OCI-LY1 (cell line): ENCODE measurements at regions not wholly inside any gene's neighbourhood (a gene's known extent, or its start where the extent isn't known, plus 50 kb on each side); places are given as distances from the start of the nearest gene placed in this dataset.

Source experiments
- H2AFZ ChIP-seq: fragments of 200-600 bp; sonication (generic), shearing (Covaris generic); 2 replicates; pipeline ENCODE4 v1.6.0; 2014; ENCODE audit warnings: antibody characterized with exemption, mild to moderate bottlenecking, low read length
- H3F3A ChIP-seq: fragments of 200-600 bp; sonication (generic), shearing (Covaris generic); 2 replicates; pipeline ENCODE4 v1.6.0; 2014; ENCODE audit warnings: mild to moderate bottlenecking, antibody characterized with exemption, low read length, moderate library complexity; ENCODE audit not compliant: insufficient read depth
- H3K27ac ChIP-seq: fragments of 200-600 bp; sonication (generic); 2 replicates; pipeline ENCODE4 v1.5.1; 2014; ENCODE audit warnings: low read length, mixed run types, mild to moderate bottlenecking, low read depth; ENCODE audit not compliant: poor library complexity, severe bottlenecking
- H3K27me3 ChIP-seq: fragments of 200-600 bp; sonication (generic); 2 replicates; pipeline ENCODE4 v1.6.0; 2014; ENCODE audit warnings: antibody characterized with exemption, mild to moderate bottlenecking, low read length, moderate library complexity; ENCODE audit not compliant: insufficient read depth
- H3K36me3 ChIP-seq: fragments of 200-600 bp; sonication (generic); 2 replicates; pipeline ENCODE4 v1.6.1; 2014; ENCODE audit warnings: mild to moderate bottlenecking, antibody characterized with exemption, low read length, moderate library complexity, mixed read lengths; ENCODE audit not compliant: insufficient read depth
- H3K4me1 ChIP-seq: fragments of 200-600 bp; sonication (generic); 2 replicates; pipeline ENCODE4 v1.5.1; 2014; ENCODE audit warnings: mild to moderate bottlenecking, low read length, moderate library complexity; ENCODE audit not compliant: insufficient read depth, severe bottlenecking
- H3K4me2 ChIP-seq: fragments of 200-600 bp; sonication (generic), shearing (Covaris generic); 2 replicates; pipeline ENCODE4 v1.6.1; 2014; ENCODE audit warnings: low read length
- H3K4me3 ChIP-seq: fragments of 200-600 bp; sonication (generic); 2 replicates; pipeline ENCODE4 v1.5.1; 2014; ENCODE audit warnings: low read length, low read depth, mild to moderate bottlenecking, mixed read lengths; ENCODE audit not compliant: poor library complexity, severe bottlenecking
- H3K79me2 ChIP-seq: fragments of 200-600 bp; shearing (Covaris generic); 2 replicates; pipeline ENCODE4 v1.6.1; 2016; ENCODE audit warnings: mixed run types, low read length, mixed read lengths; ENCODE audit not compliant: insufficient read depth
- H3K9ac ChIP-seq: fragments of 200-600 bp; sonication (generic), shearing (Covaris generic); 2 replicates; pipeline ENCODE4 v1.6.1; 2014; ENCODE audit warnings: mild to moderate bottlenecking, low read length, mixed read lengths
- H3K9me2 ChIP-seq: fragments of 200-600 bp; sonication (generic), shearing (Covaris generic); 2 replicates; pipeline ENCODE4 v1.6.1; 2014; ENCODE audit warnings: low read depth, mild to moderate bottlenecking, low read length, mixed read lengths
- H3K9me3 ChIP-seq: fragments of 200-600 bp; shearing (Covaris generic); 2 replicates; pipeline ENCODE4 v1.6.1; 2014; ENCODE audit warnings: low read length, mixed read lengths
- H4K20me1 ChIP-seq: fragments of 200-600 bp; sonication (generic), shearing (Covaris generic); 2 replicates; pipeline ENCODE4 v1.6.0; 2016; ENCODE audit warnings: mild to moderate bottlenecking, low read length; ENCODE audit not compliant: insufficient read depth
- EZH2 ChIP-seq: fragments of 200-600 bp; sonication (generic), shearing (Covaris generic); IDR thresholded peaks from 2 replicates; pipeline ENCODE4 v1.8.0; 2017; ENCODE audit warnings: borderline replicate concordance, mixed run types, mild to moderate bottlenecking, antibody characterized with exemption, low read length, moderate library complexity, mixed read lengths
- TF ChIP-seq, protein P1 (sequence below): fragments of 200-600 bp; sonication (generic), shearing (Covaris generic); IDR thresholded peaks from 2 replicates; pipeline ENCODE4 v1.5.1; 2017; ENCODE audit warnings: mild to moderate bottlenecking, antibody characterized with exemption, low read length, moderate library complexity, mixed read lengths

DNA sequence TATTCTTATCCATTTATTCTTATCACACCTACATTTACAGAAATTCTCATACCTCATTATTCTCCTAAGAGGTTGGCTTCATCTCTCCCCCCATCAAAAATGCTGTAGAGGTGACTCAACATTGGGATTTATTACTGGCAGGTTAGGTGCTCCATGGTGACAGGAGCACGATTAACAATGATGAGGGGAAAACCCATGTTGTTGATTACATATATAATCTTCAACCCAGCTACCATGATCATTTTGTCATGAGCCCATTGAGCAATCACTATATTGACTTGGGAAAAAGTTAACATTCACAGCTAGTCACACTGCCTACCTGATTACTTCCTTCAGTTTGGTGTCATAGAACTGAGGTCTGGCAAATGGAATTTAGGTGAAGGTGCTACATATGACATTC is 712.1 kb upstream of the CHRM3 start:
- H3K27ac ChIP-seq = no peak overlapping the region
- no peak for TF ChIP-seq EZH2
- TF ChIP-seq, protein P1, sequence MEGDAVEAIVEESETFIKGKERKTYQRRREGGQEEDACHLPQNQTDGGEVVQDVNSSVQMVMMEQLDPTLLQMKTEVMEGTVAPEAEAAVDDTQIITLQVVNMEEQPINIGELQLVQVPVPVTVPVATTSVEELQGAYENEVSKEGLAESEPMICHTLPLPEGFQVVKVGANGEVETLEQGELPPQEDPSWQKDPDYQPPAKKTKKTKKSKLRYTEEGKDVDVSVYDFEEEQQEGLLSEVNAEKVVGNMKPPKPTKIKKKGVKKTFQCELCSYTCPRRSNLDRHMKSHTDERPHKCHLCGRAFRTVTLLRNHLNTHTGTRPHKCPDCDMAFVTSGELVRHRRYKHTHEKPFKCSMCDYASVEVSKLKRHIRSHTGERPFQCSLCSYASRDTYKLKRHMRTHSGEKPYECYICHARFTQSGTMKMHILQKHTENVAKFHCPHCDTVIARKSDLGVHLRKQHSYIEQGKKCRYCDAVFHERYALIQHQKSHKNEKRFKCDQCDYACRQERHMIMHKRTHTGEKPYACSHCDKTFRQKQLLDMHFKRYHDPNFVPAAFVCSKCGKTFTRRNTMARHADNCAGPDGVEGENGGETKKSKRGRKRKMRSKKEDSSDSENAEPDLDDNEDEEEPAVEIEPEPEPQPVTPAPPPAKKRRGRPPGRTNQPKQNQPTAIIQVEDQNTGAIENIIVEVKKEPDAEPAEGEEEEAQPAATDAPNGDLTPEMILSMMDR = no peak
- H3K79me2 ChIP-seq = no peaks in the 10 kb centered on the region
- H3F3A ChIP-seq = no peaks in the 10 kb centered on the region
- no peaks in the 10 kb centered on the region for H4K20me1 ChIP-seq
- H3K27me3 ChIP-seq = no peaks in the 10 kb centered on the region
- H3K9me2 ChIP-seq = no peaks in the 10 kb centered on the region
- no peak overlapping the region for H3K4me3 ChIP-seq
- no peak overlapping the region for H3K9ac ChIP-seq
- H3K9me3 ChIP-seq = no peaks in the 10 kb centered on the region
- no peak overlapping the region for H2AFZ ChIP-seq
- no peak overlapping the region for H3K4me2 ChIP-seq
- no peaks in the 10 kb centered on the region for H3K4me1 ChIP-seq
- H3K36me3 ChIP-seq = no peaks in the 10 kb centered on the region

DNA sequence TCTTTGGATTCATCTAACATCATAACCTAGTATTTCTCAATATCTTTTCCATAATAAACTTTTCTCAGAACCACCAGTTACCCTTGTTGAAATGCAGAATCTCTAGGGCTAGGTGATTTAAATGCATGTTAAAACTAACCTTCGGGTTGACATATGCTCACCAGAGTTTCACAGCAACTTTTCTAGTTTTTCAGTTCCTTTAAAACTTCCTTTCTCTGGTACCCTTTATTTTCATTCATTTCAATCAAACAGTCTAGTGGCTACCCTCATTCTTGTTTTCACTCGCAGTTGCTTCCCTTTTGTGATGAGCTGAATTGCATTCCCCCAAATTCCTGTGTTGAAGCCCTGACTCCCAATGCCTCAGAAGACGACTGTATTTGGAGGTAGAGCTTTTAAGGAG is 712.8 kb upstream of the CHRM3 start:
- TF ChIP-seq EZH2 = no peak
- TF ChIP-seq, protein P1 = no peak
- no peak overlapping the region for H3K4me3 ChIP-seq
- no peaks in the 10 kb centered on the region for H3F3A ChIP-seq
- no peak overlapping the region for H3K4me2 ChIP-seq
- H3K9ac ChIP-seq = no peak overlapping the region
- no peaks in the 10 kb centered on the region for H3K9me2 ChIP-seq
- no peaks in the 10 kb centered on the region for H3K27me3 ChIP-seq
- H2AFZ ChIP-seq = no peak overlapping the region
- H3K4me1 ChIP-seq = no peaks in the 10 kb centered on the region
- H3K9me3 ChIP-seq = no peaks in the 10 kb centered on the region
- no peaks in the 10 kb centered on the region for H4K20me1 ChIP-seq
- H3K79me2 ChIP-seq = no peaks in the 10 kb centered on the region
- no peak overlapping the region for H3K27ac ChIP-seq
- no peaks in the 10 kb centered on the region for H3K36me3 ChIP-seq

DNA sequence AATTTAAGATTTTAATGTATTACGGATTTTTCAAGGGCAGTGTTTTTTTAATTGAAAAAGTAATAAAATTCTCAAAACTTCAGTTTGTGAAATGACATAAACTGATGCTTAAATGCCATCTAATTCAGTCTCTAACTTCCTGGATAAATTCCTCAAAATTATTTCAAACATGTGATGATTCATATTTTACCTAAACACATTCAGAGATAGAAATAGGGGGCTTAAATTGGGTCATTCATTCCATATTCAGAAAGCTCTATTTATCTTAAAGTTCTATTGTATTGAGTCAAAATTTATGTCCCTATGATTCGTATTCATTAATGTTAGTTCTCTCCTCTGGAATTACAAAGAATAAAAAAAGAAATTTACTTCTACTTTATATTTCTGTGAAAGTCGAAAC is 713.6 kb upstream of the CHRM3 start:
- no peak overlapping the region for H3K27ac ChIP-seq
- H3K36me3 ChIP-seq = no peaks in the 10 kb centered on the region
- no peaks in the 10 kb centered on the region for H3K9me3 ChIP-seq
- no peaks in the 10 kb centered on the region for H3K9me2 ChIP-seq
- H3K4me3 ChIP-seq = no peak overlapping the region
- H3K9ac ChIP-seq = no peak overlapping the region
- no peak overlapping the region for H2AFZ ChIP-seq
- TF ChIP-seq, protein P1 = no peak
- TF ChIP-seq EZH2 = no peak
- no peaks in the 10 kb centered on the region for H3K27me3 ChIP-seq
- H3K4me1 ChIP-seq = no peaks in the 10 kb centered on the region
- no peaks in the 10 kb centered on the region for H3F3A ChIP-seq
- no peaks in the 10 kb centered on the region for H3K79me2 ChIP-seq
- H3K4me2 ChIP-seq = no peak overlapping the region
- H4K20me1 ChIP-seq = no peaks in the 10 kb centered on the region
